PC-9 (cell line): ENCODE measurements at regions not wholly inside any gene's neighbourhood (a gene's known extent, or its start where the extent isn't known, plus 50 kb on each side); places are given as distances from the start of the nearest gene placed in this dataset.

Experiments
- BruUV-seq: library from RNA; stranded (reverse); fragments of 400-500 nt; replicated peaks from 2 replicates; lab custom pipeline; 2021; lab: Mats Ljungman, UMichigan
- CTCF ChIA-PET: fragments of 300-600 bp; sonication (Branson Sonifier 250); formaldehyde crosslinking; loops from one replicate; lab custom pipeline; 2022; ENCODE audit warnings: antibody characterized with exemption; lab: Charles Lee
- POLR2A ChIA-PET: fragments of 300-600 bp; sonication (Branson Sonifier 250); formaldehyde crosslinking; loops from one replicate; lab custom pipeline; 2022; ENCODE audit warnings: antibody characterized with exemption; ENCODE audit not compliant: unreplicated experiment; lab: Charles Lee
- DNase-seq, 2 experiments: peaks; one replicate each; pipeline versions ENCODE4 v3.0.0 to v3.0.0-alpha.2; 2015 to 2022; ENCODE audit warnings: mixed read lengths in 1 of 2
- H2AFZ ChIP-seq: fragments of 200-600 bp; sonication (generic); 2 replicates; pipeline ENCODE4 v1.8.1; 2017; ENCODE audit warnings: antibody characterized with exemption
- H3F3A ChIP-seq: fragments of 200-600 bp; sonication (generic); 2 replicates; pipeline ENCODE4 v1.8.1; 2017; ENCODE audit warnings: antibody characterized with exemption, mild to moderate bottlenecking, low read depth; ENCODE audit not compliant: insufficient read depth
- H3K27ac ChIP-seq: fragments of 200-600 bp; sonication (generic); 2 replicates; pipeline ENCODE4 v1.6.1; 2016; ENCODE audit warnings: mixed run types
- H3K27me3 ChIP-seq: fragments of 200-600 bp; sonication (generic); 2 replicates; pipeline ENCODE4 v1.6.1; 2016; ENCODE audit warnings: low read depth, mixed run types; ENCODE audit not compliant: insufficient read depth
- H3K36me3 ChIP-seq: fragments of 200-600 bp; sonication (generic); 2 replicates; pipeline ENCODE4 v1.6.1; 2016; ENCODE audit warnings: low read depth, mixed run types
- H3K4me1 ChIP-seq: fragments of 200-600 bp; sonication (generic); replicated peaks from 2 replicates; pipeline ENCODE4 v1.6.1; 2016; ENCODE audit warnings: mixed run types; ENCODE audit not compliant: insufficient read depth
- H3K4me2 ChIP-seq: fragments of 200-600 bp; sonication (generic); 2 replicates; pipeline ENCODE4 v1.6.1; 2017; ENCODE audit warnings: mixed run types
- H3K4me3 ChIP-seq: fragments of 200-600 bp; sonication (generic); 2 replicates; pipeline ENCODE4 v1.6.1; 2016; ENCODE audit warnings: mixed run types
- H3K79me2 ChIP-seq: fragments of 200-600 bp; sonication (generic); 2 replicates; pipeline ENCODE4 v1.6.1; 2017; ENCODE audit warnings: low read depth, mixed run types
- H3K9me2 ChIP-seq: fragments of 200-600 bp; sonication (generic); 2 replicates; pipeline ENCODE4 v1.8.1; 2017; ENCODE audit warnings: mild to moderate bottlenecking; ENCODE audit not compliant: insufficient read depth
- H3K9me3 ChIP-seq: fragments of 200-600 bp; sonication (generic); 2 replicates; pipeline ENCODE4 v1.8.1; 2016; ENCODE audit warnings: low read depth; ENCODE audit not compliant: insufficient read depth
- H4K20me1 ChIP-seq: fragments of 200-600 bp; sonication (generic); 2 replicates; pipeline ENCODE4 v1.8.1; 2017; ENCODE audit not compliant: insufficient read depth
- CTCF ChIP-seq: fragments of 200-600 bp; sonication (generic); conservative IDR thresholded peaks from 2 replicates; pipeline ENCODE4 v1.6.1; 2017; ENCODE audit warnings: mixed run types, antibody characterized with exemption, mild to moderate bottlenecking, moderate library complexity
- EZH2 ChIP-seq: fragments of 200-600 bp; sonication (generic); IDR thresholded peaks from 2 replicates; pipeline ENCODE4 v1.8.0; 2017; ENCODE audit warnings: antibody characterized with exemption, low read depth
- intact Hi-C: fragments of 100-400 bp; cut with micrococcal nuclease; formaldehyde crosslinking; loops from one replicate; pipeline ENCODE4 v1.10.0; 2022; ENCODE audit not compliant: unreplicated experiment

- CTCF ChIA-PET: no interaction called here
These were observed 741.2 kb upstream of the PCDH9 start for GRCh38 chr13:67971291-67971690.

GRCh38 chr13:67967031-67967430 lies 736.9 kb upstream of the PCDH9 start:
- Histone ChIP-seq H3K4me2 (no peak overlapping the region), H3K79me2 (no peaks in the 10 kb centered on the region), H3K27me3 (no peaks in the 10 kb centered on the region), H3F3A (no peaks in the 10 kb centered on the region), H4K20me1 (no peaks in the 10 kb centered on the region), H2AFZ (no peak overlapping the region), H3K9me3 (no peaks in the 10 kb centered on the region), H3K9me2 (no peaks in the 10 kb centered on the region), H3K27ac (no peak overlapping the region), H3K4me1 (no peaks in the 10 kb centered on the region), H3K4me3 (no peak overlapping the region), H3K36me3 (no peaks in the 10 kb centered on the region)
- intact Hi-C loops: no loop called here
- no peak for DNase-seq
- TF ChIP-seq CTCF: no peak
- TF ChIP-seq EZH2: no peak
- ChIA-PET POLR2A (no interaction called here), CTCF (no interaction called here)
- BruUV-seq: no TSS peak

More at GRCh38 chr13:67971291-67971690, 741.2 kb upstream of the PCDH9 start:
- intact Hi-C loops: no loop called here
- POLR2A ChIA-PET: interaction anchor here (0.6 kb wide), 1 partner anchor 208 kb away, joined by 3 read pairs; no protein-coding TSS in a partner anchor
- Histone ChIP-seq H3K36me3 (no peaks in the 10 kb centered on the region), H3K4me3 (no peak overlapping the region), H3K27me3 (no peaks in the 10 kb centered on the region), H3K9me2 (no peaks in the 10 kb centered on the region), H4K20me1 (no peaks in the 10 kb centered on the region), H3K4me1 (no peaks in the 10 kb centered on the region), H3K4me2 (no peak overlapping the region), H3K27ac (no peak overlapping the region), H3K9me3 (no peaks in the 10 kb centered on the region), H2AFZ (no peak overlapping the region), H3F3A (no peaks in the 10 kb centered on the region), H3K79me2 (no peaks in the 10 kb centered on the region)
- no peak for DNase-seq
- no peak for TF ChIP-seq EZH2
- TF ChIP-seq CTCF: no peak
- BruUV-seq: no TSS peak

GRCh38 chr13:67966065-67966464 lies 735.9 kb upstream of the PCDH9 start:
- Histone ChIP-seq H3F3A (no peaks in the 10 kb centered on the region), H4K20me1 (no peaks in the 10 kb centered on the region), H3K36me3 (no peaks in the 10 kb centered on the region), H3K4me1 (no peaks in the 10 kb centered on the region), H3K4me3 (no peak overlapping the region), H3K79me2 (no peaks in the 10 kb centered on the region), H3K4me2 (no peak overlapping the region), H3K9me2 (no peaks in the 10 kb centered on the region), H3K27ac (no peak overlapping the region), H2AFZ (no peak overlapping the region), H3K9me3 (no peaks in the 10 kb centered on the region), H3K27me3 (no peaks in the 10 kb centered on the region)
- no TSS peak for BruUV-seq
- intact Hi-C loops: no loop called here
- POLR2A ChIA-PET: no interaction called here
- CTCF ChIA-PET: no interaction called here
- TF ChIP-seq CTCF (no peak), EZH2 (no peak)
- DNase-seq: no peak
